Liver (tissue), 2 donors: ENCODE measurements at regions not wholly inside any gene's neighbourhood (a gene's known extent, or its start where the extent isn't known, plus 50 kb on each side); places are given as distances from the start of the nearest gene placed in this dataset.

ENCODE experiments used
- FOXA1 ChIP-seq: IDR thresholded peaks from 2 replicates; pipeline ENCODE4 v1.6.1; 2016; ENCODE audit warnings: antibody characterized with exemption
- TF ChIP-seq, protein P1 (sequence below): fragments of 150-350 bp; IDR thresholded peaks from 2 replicates; pipeline ENCODE4 v1.5.1; 2017; ENCODE audit warnings: improper control_type of control experiment, low read depth, low read length; ENCODE audit not compliant: missing input control
- donor health status: healthy.

GRCh38 chr1:193313354-193314140, 127.1 kb upstream of the B3GALT2 start:
- TF ChIP-seq FOXA1: no peak
- TF ChIP-seq, protein P1, sequence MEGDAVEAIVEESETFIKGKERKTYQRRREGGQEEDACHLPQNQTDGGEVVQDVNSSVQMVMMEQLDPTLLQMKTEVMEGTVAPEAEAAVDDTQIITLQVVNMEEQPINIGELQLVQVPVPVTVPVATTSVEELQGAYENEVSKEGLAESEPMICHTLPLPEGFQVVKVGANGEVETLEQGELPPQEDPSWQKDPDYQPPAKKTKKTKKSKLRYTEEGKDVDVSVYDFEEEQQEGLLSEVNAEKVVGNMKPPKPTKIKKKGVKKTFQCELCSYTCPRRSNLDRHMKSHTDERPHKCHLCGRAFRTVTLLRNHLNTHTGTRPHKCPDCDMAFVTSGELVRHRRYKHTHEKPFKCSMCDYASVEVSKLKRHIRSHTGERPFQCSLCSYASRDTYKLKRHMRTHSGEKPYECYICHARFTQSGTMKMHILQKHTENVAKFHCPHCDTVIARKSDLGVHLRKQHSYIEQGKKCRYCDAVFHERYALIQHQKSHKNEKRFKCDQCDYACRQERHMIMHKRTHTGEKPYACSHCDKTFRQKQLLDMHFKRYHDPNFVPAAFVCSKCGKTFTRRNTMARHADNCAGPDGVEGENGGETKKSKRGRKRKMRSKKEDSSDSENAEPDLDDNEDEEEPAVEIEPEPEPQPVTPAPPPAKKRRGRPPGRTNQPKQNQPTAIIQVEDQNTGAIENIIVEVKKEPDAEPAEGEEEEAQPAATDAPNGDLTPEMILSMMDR: no peak
